GM23338 (cell line): ENCODE measurements at regions not wholly inside any gene's neighbourhood (a gene's known extent, or its start where the extent isn't known, plus 50 kb on each side); places are given as distances from the start of the nearest gene placed in this dataset.

Experiments used
- CREB1 ChIP-seq: fragments of 250-450 bp; sonication (Bioruptor Pico); IDR thresholded peaks from 2 replicates; pipeline ENCODE4 v1.5.0; 2020; ENCODE audit warnings: low read depth, mild to moderate bottlenecking, moderate library complexity
- EZH2 ChIP-seq: fragments of 200-600 bp; sonication (generic); IDR thresholded peaks from one replicate; pipeline ENCODE4 v1.8.0; 2017; ENCODE audit warnings: antibody characterized with exemption, mild to moderate bottlenecking, low read depth; ENCODE audit not compliant: unreplicated experiment
- JUNB ChIP-seq: IDR thresholded peaks from one replicate; pipeline ENCODE4 v1.6.1; 2016; ENCODE audit warnings: antibody characterized with exemption; ENCODE audit not compliant: unreplicated experiment
- NANOG ChIP-seq: IDR thresholded peaks from 2 replicates; pipeline ENCODE4 v1.6.1; 2016; ENCODE audit warnings: antibody characterized with exemption, borderline replicate concordance
- POLR2AphosphoS5 ChIP-seq: IDR thresholded peaks from 2 replicates; pipeline ENCODE4 v1.6.1; 2016; ENCODE audit warnings: antibody characterized with exemption, low read depth
- STAT1 ChIP-seq: IDR thresholded peaks from one replicate; pipeline ENCODE4 v1.6.1; 2016; ENCODE audit warnings: antibody characterized with exemption; ENCODE audit not compliant: unreplicated experiment
- ZNF331 ChIP-seq: fragments of 250-450 bp; sonication (Bioruptor Pico); IDR thresholded peaks from 2 replicates; pipeline ENCODE4 v1.5.0; 2020; ENCODE audit warnings: low read depth, mild to moderate bottlenecking, moderate library complexity
- TF ChIP-seq, protein P1 (sequence below), 2 experiments: fragments of 200-600 bp in 1 of 2; sonication (generic) in 1 of 2; conservative IDR thresholded peaks; 2 replicates each; pipeline versions ENCODE4 v1.5.1 to v1.6.1; 2016 to 2017; ENCODE audit warnings: antibody characterized with exemption in 2 of 2, low read depth in 2 of 2, mild to moderate bottlenecking in 2 of 2, moderate library complexity in 1 of 2
- TF ChIP-seq, protein P2 (sequence below): IDR thresholded peaks from one replicate; pipeline ENCODE4 v1.6.1; 2018; ENCODE audit warnings: antibody characterized with exemption; ENCODE audit not compliant: unreplicated experiment

DNA sequence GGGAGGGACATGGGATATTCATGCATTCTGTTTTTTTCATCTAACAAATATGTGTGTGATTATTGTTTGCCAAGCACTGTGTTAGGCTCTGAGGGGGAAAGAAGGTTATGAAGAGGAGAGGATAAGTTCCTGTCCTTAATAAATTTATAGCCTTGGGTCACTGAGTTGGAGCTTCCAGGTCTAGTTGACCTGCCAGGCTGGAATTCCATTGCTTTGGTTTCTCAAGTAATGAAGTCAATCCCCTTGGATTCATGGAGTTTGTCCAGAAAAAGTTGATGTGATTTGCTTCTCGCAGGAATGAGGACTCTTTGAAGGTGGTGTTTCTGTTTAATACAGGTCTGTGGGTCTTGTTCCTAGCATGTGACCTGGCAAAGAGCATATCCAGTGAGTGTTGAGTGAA lies 156.2 kb downstream of the ADAMTS15 start:
- TF ChIP-seq, protein P1, sequence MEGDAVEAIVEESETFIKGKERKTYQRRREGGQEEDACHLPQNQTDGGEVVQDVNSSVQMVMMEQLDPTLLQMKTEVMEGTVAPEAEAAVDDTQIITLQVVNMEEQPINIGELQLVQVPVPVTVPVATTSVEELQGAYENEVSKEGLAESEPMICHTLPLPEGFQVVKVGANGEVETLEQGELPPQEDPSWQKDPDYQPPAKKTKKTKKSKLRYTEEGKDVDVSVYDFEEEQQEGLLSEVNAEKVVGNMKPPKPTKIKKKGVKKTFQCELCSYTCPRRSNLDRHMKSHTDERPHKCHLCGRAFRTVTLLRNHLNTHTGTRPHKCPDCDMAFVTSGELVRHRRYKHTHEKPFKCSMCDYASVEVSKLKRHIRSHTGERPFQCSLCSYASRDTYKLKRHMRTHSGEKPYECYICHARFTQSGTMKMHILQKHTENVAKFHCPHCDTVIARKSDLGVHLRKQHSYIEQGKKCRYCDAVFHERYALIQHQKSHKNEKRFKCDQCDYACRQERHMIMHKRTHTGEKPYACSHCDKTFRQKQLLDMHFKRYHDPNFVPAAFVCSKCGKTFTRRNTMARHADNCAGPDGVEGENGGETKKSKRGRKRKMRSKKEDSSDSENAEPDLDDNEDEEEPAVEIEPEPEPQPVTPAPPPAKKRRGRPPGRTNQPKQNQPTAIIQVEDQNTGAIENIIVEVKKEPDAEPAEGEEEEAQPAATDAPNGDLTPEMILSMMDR (conservative IDR thresholded peaks at IDR 0.05; ENCODE audit: low read depth in 2 of 2), result no peak
- TF ChIP-seq, protein P2, sequence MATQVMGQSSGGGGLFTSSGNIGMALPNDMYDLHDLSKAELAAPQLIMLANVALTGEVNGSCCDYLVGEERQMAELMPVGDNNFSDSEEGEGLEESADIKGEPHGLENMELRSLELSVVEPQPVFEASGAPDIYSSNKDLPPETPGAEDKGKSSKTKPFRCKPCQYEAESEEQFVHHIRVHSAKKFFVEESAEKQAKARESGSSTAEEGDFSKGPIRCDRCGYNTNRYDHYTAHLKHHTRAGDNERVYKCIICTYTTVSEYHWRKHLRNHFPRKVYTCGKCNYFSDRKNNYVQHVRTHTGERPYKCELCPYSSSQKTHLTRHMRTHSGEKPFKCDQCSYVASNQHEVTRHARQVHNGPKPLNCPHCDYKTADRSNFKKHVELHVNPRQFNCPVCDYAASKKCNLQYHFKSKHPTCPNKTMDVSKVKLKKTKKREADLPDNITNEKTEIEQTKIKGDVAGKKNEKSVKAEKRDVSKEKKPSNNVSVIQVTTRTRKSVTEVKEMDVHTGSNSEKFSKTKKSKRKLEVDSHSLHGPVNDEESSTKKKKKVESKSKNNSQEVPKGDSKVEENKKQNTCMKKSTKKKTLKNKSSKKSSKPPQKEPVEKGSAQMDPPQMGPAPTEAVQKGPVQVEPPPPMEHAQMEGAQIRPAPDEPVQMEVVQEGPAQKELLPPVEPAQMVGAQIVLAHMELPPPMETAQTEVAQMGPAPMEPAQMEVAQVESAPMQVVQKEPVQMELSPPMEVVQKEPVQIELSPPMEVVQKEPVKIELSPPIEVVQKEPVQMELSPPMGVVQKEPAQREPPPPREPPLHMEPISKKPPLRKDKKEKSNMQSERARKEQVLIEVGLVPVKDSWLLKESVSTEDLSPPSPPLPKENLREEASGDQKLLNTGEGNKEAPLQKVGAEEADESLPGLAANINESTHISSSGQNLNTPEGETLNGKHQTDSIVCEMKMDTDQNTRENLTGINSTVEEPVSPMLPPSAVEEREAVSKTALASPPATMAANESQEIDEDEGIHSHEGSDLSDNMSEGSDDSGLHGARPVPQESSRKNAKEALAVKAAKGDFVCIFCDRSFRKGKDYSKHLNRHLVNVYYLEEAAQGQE, result no peak
- TF ChIP-seq ZNF331 (CRISPR knock-in tag) (no peak), CREB1 (CRISPR knock-in tag) (no peak), POLR2AphosphoS5 (no peak), EZH2 (no peak), STAT1 (no peak), NANOG (no peak), JUNB (no peak)
